SKM-1 (cell line): ENCODE measurements at regions not wholly inside any gene's neighbourhood (a gene's known extent, or its start where the extent isn't known, plus 50 kb on each side); places are given as distances from the start of the nearest gene placed in this dataset.
"Not testable (repeated sequence)": the region's sequence is repeated elsewhere in the genome, so short reads cannot be mapped to it uniquely, and the experiment has no call there.

ENCODE experiments used
- DNase-seq: peaks from one replicate; lab custom pipeline; 2025; ENCODE audit not compliant: unreplicated experiment; lab: John Stamatoyannopoulos, UW

DNA sequence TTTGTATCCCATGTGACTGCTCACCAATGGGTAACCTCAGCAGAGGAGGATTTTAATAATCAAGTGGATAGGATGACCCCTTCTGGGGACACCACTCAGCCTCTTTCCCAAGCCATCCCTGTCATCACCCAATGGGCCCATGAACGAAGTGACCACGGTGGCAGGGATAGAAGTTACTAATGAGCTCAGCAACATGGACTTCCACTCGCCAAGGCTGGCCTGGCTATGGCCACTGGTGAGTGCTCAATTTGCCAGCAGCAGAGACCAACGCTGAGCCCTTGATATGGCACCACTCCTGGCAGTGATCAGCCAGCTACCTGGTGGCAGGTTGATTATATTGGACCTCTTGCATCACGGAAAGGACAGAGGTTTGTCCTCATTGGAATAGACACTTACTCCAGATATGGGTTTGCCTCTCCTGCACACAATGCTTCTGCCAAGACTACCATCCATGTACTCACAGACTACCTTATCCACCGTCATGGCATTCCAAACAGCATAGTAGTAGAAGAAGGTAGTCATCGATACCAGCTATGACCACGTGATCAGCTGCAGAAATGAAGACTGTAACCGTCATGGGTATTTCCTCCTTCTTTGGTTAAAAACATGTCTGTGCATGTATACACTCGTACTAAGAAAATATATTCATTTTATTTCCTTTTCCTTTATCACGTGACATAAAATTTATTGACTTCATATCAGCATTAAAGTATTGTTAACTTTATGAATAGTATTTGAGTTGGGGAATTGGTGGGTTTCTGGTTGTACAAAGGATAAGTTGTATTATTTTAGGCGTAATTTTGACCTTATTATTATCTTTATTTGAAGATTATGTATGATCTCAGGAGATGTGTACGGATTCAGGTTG lies 562.6 kb downstream of the PTPRU start:
- DNase-seq = no peak

DNA sequence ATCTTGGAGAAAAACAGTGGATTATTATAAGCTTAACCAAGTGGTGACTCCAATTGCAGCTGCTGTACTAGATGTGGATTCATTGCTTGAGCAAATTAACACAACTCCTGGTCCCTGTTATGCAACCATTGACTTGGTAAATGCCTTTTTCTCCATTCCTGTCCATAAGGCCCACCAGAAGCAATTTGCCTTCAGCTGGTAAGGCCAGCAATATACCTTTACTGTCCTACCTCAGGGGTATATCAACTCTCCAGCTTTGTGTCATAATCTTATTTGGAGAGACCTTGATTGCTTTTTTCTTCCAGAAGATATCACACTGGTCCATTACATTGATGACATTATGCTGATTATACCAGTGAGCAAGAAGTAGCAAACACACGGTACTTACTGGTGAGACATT lies 560.8 kb downstream of the PTPRU start:
- not testable (repeated sequence) for DNase-seq

DNA sequence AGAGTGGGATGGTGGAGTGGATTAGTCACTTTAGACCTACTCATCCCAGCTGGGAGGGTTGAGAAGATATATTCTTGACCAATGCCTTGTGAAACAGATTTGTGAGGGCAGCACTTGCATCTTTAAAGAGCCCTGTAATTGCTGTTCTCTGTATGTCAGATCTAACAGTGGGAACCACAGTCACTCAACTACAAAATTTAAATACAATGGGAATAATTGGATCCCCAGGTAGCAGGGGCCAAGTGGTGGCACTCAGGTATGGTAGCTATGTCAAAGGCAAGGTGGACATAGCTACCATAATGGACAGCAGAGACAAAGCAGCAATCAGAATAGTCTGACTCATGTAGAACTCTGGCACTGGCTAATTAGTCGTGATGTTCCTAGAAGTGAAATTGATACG lies 559.6 kb downstream of the PTPRU start:
- not testable (repeated sequence) for DNase-seq

DNA sequence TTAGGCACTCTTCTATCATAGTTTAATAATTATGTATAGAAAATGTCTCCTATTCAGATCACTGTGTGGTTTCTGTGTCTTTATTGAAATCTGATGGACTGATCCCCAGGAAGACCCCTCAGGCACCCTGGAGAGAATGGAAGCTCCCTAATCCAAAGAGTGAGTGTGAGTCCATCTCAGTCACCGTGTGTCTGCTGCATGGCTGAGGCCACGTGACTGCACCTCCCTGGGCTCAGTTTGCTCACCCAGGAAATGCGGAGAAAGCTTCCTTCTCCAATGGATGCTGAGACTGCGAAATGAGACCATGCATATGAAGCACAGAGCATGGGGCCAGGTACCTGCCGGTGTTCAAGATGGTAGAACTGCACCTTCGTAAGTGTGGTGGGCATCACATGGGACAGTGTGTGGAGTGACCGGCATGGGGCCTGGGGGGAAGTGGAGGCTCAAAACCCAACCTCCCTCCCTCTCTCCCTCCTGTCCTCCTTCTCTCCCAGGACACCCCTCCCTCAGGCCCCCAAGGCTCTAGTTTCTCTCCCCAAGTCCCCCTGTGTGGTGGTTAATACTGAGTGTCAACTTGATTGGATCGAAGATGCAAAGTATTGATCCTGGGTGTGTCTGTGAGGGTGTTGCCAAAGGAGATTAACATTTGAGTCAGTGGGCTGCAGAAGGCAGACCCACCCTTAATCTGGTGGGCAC lies 557.5 kb downstream of the PTPRU start:
- DNase-seq = no peak

DNA sequence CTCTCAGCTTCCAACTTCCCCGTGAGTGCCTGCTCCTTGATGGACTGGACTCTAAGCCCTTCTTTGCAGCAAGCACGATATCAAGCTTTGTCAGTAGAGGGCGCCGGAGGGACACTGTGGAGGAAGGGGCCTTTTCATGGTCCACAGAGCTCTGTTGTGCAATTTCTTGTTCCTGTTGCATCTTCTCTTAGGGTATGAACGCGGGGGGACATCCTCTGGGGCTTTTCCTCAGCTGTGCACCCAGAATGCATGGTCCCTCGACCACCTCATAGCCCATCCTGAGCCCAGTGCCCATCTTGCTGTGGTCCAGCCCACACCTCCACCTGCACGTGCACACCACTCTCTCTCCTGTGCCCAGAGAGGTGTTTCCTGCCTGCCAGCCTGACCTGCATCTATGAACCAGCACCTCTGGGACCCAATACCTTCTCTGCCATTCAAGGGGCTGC lies 556.8 kb downstream of the PTPRU start:
- peak; percentile 64 for DNase-seq

DNA sequence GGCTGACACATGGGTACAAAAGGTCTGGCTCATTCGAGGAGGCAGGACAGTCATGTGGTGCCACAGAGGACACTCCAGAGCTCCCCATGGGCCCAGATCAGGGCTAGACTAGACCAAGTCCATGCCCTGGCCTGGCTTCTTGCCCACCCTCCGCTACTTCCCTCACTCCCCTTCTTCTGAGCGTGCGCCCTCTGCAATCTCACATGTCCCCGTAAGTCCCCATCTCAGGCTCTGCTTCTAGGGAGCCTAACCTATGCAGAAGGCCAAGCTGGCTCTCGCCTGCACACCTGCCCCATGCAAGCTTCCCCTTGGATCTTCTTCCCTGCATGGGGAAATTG lies 553.6 kb downstream of the PTPRU start:
- no peak for DNase-seq

DNA sequence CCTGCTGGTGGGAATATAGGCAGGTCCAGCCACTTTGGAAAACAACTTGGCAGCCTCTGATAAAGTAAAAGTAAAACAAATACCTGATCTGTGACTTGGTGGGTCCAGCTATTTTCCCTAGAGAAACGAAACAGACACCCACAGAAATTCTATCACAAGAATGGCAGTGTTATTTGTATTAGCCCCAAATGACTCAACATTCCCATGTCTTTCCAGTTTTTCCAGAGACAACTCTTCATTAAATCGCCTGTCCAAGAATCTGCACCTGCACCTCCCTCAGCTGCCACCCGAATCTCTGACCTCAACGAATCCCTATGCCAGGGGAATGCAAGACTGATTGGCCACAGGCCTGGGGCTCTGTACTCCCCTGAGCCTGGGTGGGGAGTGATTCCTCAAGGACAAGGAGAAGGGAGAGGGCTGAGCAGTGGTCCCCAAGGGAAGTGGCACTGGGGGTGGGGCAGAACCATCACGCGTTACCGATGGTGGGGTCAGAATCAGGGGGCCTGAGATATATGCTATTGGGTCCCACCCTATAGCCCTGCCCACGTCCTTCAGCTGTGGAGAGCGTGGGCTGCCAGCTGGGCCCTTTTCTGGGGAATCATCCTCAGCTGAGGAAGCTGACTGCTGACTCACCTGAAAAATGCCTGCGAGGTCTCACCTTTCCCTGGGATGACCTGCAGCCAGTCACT lies 553.0 kb downstream of the PTPRU start:
- no peak for DNase-seq

DNA sequence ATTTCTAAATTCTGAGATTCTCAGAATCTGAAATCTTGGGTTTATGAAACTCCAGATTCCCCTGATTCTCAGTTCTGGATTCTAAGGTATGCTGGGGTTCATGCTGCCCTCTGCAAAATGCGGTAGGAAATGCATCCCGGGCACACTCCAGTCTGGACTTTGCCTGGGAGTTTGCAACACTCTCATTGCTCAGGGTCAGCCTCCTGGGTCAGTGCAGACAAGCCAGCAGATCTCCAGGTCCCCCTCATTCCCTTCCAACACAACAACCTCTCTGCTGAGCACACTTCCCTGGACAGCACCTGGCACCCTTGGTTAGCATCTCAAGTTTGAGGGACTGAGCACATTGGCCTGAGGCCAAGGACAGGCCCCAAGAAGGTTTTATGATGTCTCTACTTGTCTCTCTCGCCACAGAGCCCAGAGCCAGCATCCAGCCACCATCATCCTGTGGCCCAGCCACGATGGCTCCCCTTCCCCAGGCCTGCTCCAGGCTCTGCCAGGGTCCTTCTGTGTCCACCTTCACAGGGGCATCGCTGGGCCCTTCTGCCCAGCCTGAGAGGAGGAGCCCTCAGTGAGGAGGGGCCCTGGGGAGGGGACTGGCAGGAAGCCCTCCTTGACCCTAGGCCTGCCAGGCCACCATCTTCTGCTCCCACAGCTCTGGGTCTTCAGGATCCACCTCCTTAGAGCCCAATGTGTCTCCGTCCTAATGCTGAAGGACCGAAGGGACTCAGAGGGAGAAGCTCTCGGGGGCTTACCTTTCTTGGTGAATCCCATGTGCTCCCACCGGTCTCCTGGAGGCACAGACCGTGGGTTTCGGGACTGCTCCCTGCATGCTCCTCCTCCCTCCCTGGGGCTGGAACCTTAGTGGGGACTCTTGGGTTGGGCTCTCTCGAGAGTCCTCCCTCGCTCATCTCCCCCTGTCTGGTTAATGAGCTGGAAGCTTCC lies 550.7 kb downstream of the PTPRU start:
- DNase-seq = no peak

DNA sequence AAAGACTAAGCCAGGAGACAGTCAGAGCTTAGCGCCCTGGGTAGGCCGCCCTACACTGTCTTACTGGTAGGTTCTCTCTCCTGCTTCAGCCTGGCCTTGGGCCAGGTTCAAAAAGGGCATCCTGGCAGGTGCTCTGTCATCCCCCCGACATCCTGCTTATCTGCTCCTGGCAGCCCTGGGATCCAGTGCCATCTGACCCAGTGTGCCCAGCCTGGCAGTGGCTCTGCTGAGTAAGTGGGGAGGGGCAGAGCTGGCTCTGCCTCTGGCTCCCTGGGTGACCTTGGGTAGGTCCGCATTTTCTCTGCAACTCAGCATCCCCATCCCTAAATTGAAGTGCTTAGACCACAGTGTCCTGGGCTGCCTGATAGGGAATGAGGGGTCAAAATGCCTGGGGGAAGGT lies 549.9 kb downstream of the PTPRU start:
- DNase-seq = no peak

DNA sequence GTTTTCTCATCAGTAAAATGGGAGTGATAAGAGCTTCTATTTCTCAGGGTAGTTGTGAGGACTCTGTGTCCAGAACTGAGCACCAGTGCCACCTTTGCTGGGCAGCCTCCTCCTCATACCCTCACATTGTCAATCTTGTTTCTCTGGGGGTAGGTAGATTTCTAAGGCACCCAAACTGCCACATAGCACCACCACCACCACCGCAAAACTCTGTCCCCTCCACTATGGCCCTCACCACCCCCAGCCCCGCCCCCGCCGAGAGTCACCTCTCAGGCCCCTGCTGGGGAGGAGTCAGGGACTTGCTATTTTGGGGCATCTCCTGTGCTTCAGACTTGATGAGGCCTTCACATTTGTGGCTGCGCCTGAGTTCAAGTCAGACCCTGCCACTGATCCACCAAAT lies 549.2 kb downstream of the PTPRU start:
- no peak for DNase-seq

DNA sequence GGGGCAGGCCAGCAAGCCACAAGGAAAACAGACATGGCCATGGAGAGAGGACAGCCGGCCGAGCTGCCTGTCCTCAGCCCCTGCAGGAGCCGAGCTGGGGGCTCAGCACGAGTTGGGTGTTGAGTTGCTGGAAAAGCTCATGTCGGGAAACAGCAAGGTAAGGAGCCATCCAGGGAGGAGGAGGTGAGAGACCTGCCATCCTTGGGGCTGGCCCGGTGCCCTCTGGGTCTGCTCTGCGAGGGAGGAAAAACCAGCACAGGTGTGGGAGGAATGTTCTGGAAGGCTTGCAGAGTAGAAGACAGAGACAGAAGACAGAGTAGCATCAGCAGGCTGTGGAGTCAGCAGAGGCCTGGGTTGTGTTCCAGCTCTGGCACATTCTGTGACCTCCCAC lies 548.8 kb downstream of the PTPRU start:
- no peak for DNase-seq

DNA sequence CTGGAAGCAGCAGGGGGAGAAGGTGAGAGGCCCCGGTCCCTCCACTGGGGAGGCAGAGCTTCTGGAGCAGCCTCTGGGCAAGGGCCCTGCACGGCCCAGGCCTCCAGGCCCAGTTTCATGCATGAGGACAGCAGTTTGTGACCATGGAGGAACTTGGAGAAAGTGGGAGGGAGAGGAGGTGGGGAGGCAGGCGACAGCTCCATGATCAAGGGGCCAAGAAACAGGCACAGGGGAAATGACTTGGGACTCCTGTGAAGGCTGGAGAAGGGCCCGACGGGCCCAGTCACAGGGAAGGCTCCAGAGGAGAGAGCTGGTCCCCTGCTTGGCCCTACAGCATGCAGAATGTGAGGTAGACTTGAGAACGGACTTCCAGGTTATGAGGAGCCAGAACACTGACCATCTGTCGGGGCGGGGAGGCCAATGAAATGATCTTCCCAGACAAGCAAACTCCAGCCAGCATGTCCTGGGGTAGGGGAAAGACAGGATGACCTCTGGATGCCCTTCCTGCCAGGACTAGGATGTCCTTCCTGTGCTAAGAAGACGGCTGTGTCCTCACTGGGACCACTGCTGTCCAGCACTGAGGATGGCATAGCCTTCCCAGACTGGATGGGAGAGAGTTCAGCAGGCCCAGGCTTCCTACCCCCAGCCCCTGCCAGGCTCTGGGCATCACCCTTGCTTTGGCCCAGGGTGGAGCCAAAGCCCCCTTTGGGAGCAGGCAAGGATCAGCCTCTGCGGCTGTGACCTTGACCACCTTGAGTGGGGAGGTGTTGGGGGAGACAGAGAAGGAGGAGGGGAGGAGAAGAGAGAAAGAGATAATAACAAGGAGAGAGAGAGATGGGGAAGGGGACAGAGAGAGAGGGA lies 548.2 kb downstream of the PTPRU start:
- DNase-seq = no peak

DNA sequence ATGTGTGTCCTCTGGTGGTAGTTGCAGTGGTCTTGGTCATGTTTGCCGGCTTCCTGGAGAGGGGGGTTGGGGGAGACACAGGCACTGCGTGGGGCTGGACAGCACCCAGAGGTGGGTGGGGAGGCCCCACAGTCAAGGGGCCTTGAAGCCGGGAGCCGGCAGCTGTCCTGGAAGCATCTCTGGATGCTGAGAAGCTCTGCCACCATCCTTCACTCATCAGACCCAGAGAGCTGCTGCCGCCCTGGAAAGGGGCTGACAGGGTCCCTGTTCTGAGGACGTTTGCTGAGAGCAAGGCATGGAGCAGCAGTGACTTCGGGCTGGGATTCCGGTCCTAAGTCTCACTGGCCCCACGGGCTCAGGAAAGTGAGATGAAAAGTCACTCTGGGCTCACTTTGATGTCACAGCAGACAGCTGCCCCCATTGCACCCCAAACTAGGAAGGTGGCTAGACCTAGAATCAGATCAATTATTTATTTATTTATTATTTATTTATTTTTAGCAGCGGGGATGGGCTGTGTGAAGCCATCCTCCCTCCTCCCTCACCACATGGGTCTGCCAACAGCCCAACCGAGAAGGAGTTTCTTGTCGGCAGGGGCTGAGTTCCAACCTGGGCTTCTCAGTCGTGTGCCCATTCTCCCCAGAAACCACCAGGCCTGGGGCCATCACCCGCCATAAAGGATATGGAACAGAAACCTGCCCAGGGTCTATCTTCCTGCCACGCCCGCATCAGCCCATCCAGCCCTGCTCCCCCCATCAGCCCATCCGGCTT lies 547.4 kb downstream of the PTPRU start:
- no peak for DNase-seq

DNA sequence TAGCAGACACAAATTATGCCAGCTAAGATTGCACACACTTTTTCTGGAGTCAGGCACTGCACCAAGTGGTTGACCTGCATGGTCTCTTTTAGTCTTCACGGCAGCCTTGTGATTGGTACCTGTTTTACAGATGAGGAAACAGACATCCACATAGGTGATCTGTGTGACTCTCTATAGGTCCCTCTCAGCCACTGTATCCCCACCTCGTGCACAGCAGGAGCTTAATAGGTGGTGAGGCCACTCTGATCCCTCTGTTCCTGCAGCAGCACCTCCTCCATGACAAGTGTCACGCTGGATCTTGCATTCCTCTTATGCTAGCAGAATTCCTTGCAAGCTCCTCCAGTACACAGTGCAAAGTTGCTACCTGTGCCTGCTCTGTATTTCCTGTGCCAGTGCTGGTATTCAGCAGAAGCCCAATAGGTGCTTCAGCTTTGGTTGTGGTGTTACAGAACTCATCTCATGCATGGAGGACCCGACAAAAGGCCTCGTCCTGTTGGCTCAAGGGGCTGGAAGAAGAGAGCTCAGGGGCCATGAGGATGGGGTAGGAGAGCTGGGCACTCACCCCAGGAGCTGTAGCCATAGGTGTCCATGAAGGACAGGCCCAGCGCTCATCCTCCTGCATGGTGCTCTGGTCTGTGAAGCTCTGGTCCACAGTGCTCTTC lies 546.7 kb downstream of the PTPRU start:
- DNase-seq = no peak

DNA sequence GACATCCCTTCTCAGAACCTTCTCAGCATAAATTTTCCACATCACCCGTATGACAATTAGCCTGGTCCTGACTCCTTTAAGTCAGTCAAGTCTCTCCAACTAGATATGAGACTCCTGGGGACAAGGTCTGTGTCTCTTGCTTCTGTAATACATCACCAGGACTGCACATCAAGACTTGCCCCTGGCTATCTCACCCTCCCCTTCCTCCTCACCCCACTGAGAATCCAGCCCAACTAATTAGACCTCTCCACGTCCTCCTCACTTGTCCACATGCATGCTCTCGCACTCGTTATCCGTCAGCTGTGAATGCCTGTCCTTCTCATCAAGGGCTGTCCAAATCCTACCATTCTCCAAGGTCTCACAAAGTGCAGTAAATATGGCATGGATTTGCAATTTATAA lies 542.8 kb downstream of the PTPRU start:
- no peak for DNase-seq

DNA sequence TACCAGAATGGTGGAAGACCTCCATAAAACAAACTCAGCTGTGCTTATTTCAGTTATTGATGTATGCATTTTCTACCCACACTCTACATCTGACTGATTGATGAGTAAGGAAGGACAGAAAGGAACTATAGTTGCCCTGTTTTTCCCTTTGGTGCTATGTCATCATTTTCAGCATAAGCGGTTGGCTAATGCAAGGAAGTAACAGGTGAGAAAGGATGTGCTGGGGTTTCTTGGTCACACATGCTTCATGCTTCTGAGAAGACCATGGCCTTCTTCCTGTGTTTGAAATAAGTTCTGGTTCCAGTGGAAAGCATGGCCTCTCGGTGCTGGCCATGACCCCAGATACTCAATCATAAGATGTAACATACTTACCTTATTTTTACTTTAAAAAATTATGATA lies 541.2 kb downstream of the PTPRU start:
- DNase-seq = no peak

DNA sequence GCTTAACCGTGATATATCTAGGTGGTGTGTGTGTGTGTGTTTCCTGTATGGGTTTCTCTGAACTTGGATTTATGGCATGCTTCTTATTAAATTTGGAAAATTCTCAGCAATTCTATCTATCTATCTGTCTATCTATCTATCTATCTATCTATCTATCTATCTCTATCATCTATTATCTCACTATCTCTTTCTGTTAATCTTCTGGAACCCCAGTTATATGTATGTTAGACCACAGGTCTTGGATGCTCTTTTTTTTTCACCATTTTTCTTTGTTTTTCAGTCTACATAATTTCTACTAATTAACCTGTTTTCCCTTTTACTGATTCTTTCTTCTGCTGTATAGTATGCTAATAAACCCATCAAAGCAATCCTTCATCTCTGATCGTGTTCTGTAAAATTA lies 538.0 kb downstream of the PTPRU start:
- DNase-seq = no peak

DNA sequence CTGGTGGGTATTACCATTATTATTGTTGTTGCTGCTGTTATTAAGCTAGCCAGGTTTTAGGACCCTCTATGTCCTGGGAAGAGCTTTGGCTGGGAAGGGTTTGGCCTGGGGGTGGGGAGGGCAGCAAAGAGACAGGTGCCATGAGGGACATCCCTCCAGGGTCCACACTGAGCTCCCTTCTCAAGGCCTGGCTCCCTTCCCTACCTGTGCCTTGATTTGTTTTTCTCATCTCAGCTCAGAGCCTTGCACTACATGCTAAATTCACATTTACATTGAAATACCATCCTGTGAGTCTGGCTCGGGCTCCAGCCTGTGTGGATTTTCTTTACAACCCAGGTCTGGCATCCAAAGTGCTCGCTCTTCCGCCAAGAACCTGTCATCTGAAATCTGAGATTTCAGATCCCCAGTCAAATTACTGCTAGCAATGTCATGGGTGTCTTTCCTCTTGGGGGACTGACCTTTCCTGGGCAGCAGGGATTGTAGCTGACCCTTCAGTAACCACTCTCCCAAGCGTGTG lies 536.3 kb downstream of the PTPRU start:
- no peak for DNase-seq
